SJCRH30 (cell line): ENCODE measurements at regions not wholly inside any gene's neighbourhood (a gene's known extent, or its start where the extent isn't known, plus 50 kb on each side); places are given as distances from the start of the nearest gene placed in this dataset.

Experiments
- DNase-seq, 2 experiments: peaks; one replicate each; pipeline ENCODE4 v3.0.0-alpha.2; 2015 to 2020
- H3K27ac ChIP-seq: fragments of 250-450 bp; sonication (Bioruptor Pico); 2 replicates; pipeline ENCODE4 v1.5.1; 2020; ENCODE audit warnings: mild to moderate bottlenecking, moderate library complexity
- H3K27me3 ChIP-seq: fragments of 250-450 bp; sonication (Bioruptor Pico); 2 replicates; pipeline ENCODE4 v1.5.1; 2020; ENCODE audit warnings: mild to moderate bottlenecking, moderate library complexity
- H3K36me3 ChIP-seq: fragments of 250-450 bp; sonication (Bioruptor Pico); 2 replicates; pipeline ENCODE4 v1.5.1; 2020; ENCODE audit warnings: mild to moderate bottlenecking, moderate library complexity
- H3K4me1 ChIP-seq: fragments of 250-450 bp; sonication (Bioruptor Pico); 2 replicates; pipeline ENCODE4 v1.5.1; 2020; ENCODE audit warnings: mild to moderate bottlenecking, moderate library complexity
- H3K4me3 ChIP-seq: fragments of 250-450 bp; sonication (Bioruptor Pico); 2 replicates; pipeline ENCODE4 v1.5.1; 2020; ENCODE audit warnings: mild to moderate bottlenecking, moderate library complexity
- H3K9me3 ChIP-seq: fragments of 250-450 bp; sonication (Bioruptor Pico); replicated peaks from 2 replicates; pipeline ENCODE4 v1.5.1; 2020; ENCODE audit warnings: mild to moderate bottlenecking, moderate library complexity

- no peaks in the 10 kb centered on the region for H3K36me3 ChIP-seq
- peaks cover 3% of the 10 kb centered on the region; the same call in 1 of the 2 replicates for H3K27me3 ChIP-seq
- no peaks in the 10 kb centered on the region for H3K9me3 ChIP-seq
- H3K4me1 ChIP-seq = no peaks in the 10 kb centered on the region
- H3K4me3 ChIP-seq = no peak overlapping the region
- H3K27ac ChIP-seq = no peak overlapping the region
- DNase-seq = no peak
These were observed 402.2 kb downstream of the PRDM2 start for GRCh38 chr1:14102180-14102579.

- Histone ChIP-seq H3K4me1 (no peaks in the 10 kb centered on the region), H3K4me3 (no peak overlapping the region), H3K9me3 (no peaks in the 10 kb centered on the region), H3K27ac (no peak overlapping the region), H3K36me3 (no peaks in the 10 kb centered on the region), H3K27me3 (peaks cover 3% of the 10 kb centered on the region; the same call in 1 of the 2 replicates)
- DNase-seq = no peak
These were observed 404.0 kb downstream of the PRDM2 start for GRCh38 chr1:14103878-14104430.

GRCh38 chr1:14106126-14106525 lies 406.1 kb downstream of the PRDM2 start:
- no peaks in the 10 kb centered on the region for H3K9me3 ChIP-seq
- no peak for DNase-seq
- no peaks in the 10 kb centered on the region for H3K4me1 ChIP-seq
- no peaks in the 10 kb centered on the region for H3K36me3 ChIP-seq
- peaks cover 3% of the 10 kb centered on the region; the same call in 1 of the 2 replicates for H3K27me3 ChIP-seq
- no peak overlapping the region for H3K27ac ChIP-seq
- no peak overlapping the region for H3K4me3 ChIP-seq

DNA sequence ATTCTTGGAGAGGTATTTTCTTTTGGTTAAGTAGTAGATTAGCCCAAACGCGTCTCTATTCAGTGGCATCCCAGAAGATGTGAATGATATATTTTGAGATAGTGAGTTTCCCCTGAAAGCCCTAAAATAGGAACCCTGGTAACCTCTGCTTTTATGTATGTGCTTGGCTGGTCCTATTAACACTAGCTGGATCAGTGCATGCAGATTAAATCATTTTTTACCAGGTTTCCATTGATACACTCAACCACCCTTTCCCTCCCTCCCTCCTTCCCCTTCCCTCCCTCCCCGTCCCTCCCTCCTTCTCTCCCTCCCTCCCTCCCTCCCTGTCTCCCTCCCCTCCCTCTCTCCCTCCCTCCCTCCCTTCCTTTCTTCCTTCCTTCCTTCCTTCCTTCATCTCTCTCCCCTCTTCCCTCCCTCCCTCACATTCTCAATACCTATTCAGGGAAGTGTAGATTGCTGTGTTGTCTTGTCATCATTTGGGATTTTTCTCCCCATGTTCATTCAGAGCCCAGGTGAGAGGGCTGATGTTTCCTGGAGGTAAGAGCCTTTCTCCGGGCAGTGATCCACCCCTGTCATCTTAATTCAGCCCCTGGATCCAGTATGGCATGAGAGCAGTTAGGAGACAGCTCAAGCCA lies 406.8 kb downstream of the PRDM2 start:
- no peaks in the 10 kb centered on the region; the same call in 1 of the 2 replicates for H3K27me3 ChIP-seq
- no peak for DNase-seq
- no peaks in the 10 kb centered on the region for H3K9me3 ChIP-seq
- H3K4me1 ChIP-seq = no peaks in the 10 kb centered on the region
- H3K36me3 ChIP-seq = no peaks in the 10 kb centered on the region
- no peak overlapping the region for H3K4me3 ChIP-seq
- no peak overlapping the region for H3K27ac ChIP-seq

DNA sequence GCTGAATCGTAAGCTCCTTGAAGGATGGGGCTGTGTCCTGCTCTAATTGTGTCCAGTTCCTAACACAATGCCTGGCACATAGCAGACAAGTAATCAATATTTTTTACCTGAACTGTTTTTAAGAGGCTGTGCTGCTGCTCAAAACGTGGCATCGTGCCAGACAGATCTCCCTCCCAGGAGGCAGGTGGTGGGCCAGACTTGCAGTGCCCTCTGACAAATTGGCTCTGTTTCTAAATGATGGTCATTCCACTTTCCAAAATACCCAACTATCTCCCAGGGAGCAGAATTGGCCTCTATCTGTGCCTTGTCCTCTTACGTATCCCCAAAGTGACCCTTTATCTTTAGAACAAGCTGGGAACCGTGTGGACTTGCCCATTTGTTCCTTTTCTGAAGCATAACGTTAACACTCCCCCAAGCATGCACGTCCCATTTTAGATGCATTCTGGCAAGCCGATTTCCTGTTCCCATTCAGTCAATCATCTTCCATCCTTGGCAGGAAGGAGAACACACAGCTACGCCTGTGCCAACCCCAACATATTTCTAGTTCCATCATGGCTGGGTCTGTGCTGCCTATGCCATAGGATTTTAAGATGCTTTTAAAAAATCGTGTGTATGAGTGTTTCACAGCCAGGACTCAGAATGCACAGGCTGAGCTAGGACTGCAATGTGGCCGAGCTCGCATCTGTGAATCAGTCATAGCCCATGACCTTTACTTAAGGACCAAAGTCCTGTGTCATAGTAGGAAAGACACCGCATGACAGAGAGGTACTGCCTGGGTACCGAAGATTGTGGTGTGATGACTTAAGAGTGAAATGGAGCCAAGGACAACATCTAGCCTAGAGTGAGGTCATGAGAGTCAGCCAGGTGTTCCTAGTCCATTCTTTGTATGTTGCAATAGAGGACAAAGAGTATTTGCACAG lies 408.6 kb downstream of the PRDM2 start:
- H3K27me3 ChIP-seq = no peaks in the 10 kb centered on the region
- no peak overlapping the region for H3K4me3 ChIP-seq
- H3K4me1 ChIP-seq = no peaks in the 10 kb centered on the region
- no peak overlapping the region for H3K27ac ChIP-seq
- no peaks in the 10 kb centered on the region for H3K36me3 ChIP-seq
- no peak for DNase-seq
- no peaks in the 10 kb centered on the region for H3K9me3 ChIP-seq

GRCh38 chr1:14109276-14109635 lies 409.3 kb downstream of the PRDM2 start:
- DNase-seq = no peak
- H3K27ac ChIP-seq = no peak overlapping the region
- H3K36me3 ChIP-seq = no peaks in the 10 kb centered on the region
- H3K4me1 ChIP-seq = no peaks in the 10 kb centered on the region
- H3K27me3 ChIP-seq = no peaks in the 10 kb centered on the region
- H3K4me3 ChIP-seq = no peak overlapping the region
- H3K9me3 ChIP-seq = no peaks in the 10 kb centered on the region

DNA sequence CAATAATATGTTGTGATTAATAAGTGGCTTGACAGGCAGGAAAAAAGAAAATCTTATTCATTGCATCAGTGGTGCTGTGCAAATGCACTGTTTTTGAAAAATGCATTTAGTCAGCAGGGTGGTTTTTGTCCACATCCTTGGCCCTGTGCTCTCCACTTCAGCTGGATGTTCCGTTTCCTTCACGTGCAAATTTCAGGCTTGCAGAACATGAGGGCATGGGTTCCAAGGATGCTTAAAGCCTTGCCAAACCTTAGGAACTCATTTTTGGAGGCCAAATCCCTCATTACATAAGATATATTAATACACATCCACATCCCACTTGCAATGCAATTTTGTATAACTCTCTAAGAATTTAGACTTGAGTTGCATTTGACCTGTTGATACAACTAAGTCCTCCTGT lies 410.1 kb downstream of the PRDM2 start:
- Histone ChIP-seq H3K36me3 (no peaks in the 10 kb centered on the region), H3K27me3 (no peaks in the 10 kb centered on the region), H3K4me3 (no peak overlapping the region), H3K9me3 (no peaks in the 10 kb centered on the region), H3K27ac (no peak overlapping the region), H3K4me1 (no peaks in the 10 kb centered on the region)
- no peak for DNase-seq

GRCh38 chr1:14111121-14111520 lies 411.1 kb downstream of the PRDM2 start:
- Histone ChIP-seq H3K36me3 (no peaks in the 10 kb centered on the region), H3K4me1 (no peaks in the 10 kb centered on the region), H3K27ac (no peak overlapping the region), H3K27me3 (no peaks in the 10 kb centered on the region), H3K4me3 (no peak overlapping the region), H3K9me3 (no peaks in the 10 kb centered on the region)
- DNase-seq = no peak

GRCh38 chr1:14112613-14113012 lies 412.6 kb downstream of the PRDM2 start:
- Histone ChIP-seq H3K4me1 (no peaks in the 10 kb centered on the region), H3K4me3 (no peak overlapping the region), H3K27ac (no peak overlapping the region), H3K36me3 (no peaks in the 10 kb centered on the region), H3K9me3 (no peaks in the 10 kb centered on the region), H3K27me3 (no peaks in the 10 kb centered on the region)
- DNase-seq = no peak

- H3K36me3 ChIP-seq = no peaks in the 10 kb centered on the region
- H3K4me3 ChIP-seq = no peak overlapping the region
- H3K4me1 ChIP-seq = no peaks in the 10 kb centered on the region
- DNase-seq = no peak
- no peak overlapping the region for H3K27ac ChIP-seq
- no peaks in the 10 kb centered on the region for H3K9me3 ChIP-seq
- no peaks in the 10 kb centered on the region for H3K27me3 ChIP-seq
These were observed 413.3 kb downstream of the PRDM2 start for GRCh38 chr1:14113271-14113670.

GRCh38 chr1:14113841-14114567 lies 414.0 kb downstream of the PRDM2 start:
- DNase-seq = peak; percentile 19 to 53
- no peaks in the 10 kb centered on the region for H3K9me3 ChIP-seq
- no peaks in the 10 kb centered on the region for H3K4me1 ChIP-seq
- no peaks in the 10 kb centered on the region for H3K27me3 ChIP-seq
- no peak overlapping the region for H3K27ac ChIP-seq
- no peaks in the 10 kb centered on the region for H3K36me3 ChIP-seq
- H3K4me3 ChIP-seq = no peak overlapping the region

DNA sequence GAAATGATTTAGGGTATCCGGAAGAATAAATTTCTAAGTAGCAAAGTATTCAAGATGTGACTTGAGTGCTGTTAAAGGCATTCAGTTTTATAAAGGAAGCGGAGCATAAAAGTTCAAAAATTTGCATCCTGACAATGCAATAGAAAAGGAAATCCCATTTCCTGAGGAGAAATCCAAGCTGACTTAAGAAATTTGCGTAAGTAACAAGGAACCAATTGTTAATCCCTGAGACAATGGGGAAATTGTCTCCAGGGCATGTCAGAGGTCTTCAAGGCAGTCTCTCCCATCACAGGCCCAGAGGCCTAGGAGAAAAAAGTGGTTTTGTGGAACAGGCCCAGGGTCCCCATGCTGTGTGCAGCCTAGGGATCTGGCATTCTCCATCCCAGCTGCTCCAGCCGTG lies 416.0 kb downstream of the PRDM2 start:
- no peaks in the 10 kb centered on the region for H3K36me3 ChIP-seq
- no peaks in the 10 kb centered on the region for H3K27me3 ChIP-seq
- H3K4me3 ChIP-seq = no peak overlapping the region
- H3K9me3 ChIP-seq = no peaks in the 10 kb centered on the region
- no peak for DNase-seq
- H3K4me1 ChIP-seq = no peaks in the 10 kb centered on the region
- no peak overlapping the region for H3K27ac ChIP-seq

GRCh38 chr1:14117700-14118099 lies 417.7 kb downstream of the PRDM2 start:
- H3K27me3 ChIP-seq = no peaks in the 10 kb centered on the region
- no peak overlapping the region for H3K4me3 ChIP-seq
- no peak overlapping the region for H3K27ac ChIP-seq
- no peaks in the 10 kb centered on the region for H3K9me3 ChIP-seq
- no peaks in the 10 kb centered on the region for H3K4me1 ChIP-seq
- no peak for DNase-seq
- no peaks in the 10 kb centered on the region for H3K36me3 ChIP-seq

DNA sequence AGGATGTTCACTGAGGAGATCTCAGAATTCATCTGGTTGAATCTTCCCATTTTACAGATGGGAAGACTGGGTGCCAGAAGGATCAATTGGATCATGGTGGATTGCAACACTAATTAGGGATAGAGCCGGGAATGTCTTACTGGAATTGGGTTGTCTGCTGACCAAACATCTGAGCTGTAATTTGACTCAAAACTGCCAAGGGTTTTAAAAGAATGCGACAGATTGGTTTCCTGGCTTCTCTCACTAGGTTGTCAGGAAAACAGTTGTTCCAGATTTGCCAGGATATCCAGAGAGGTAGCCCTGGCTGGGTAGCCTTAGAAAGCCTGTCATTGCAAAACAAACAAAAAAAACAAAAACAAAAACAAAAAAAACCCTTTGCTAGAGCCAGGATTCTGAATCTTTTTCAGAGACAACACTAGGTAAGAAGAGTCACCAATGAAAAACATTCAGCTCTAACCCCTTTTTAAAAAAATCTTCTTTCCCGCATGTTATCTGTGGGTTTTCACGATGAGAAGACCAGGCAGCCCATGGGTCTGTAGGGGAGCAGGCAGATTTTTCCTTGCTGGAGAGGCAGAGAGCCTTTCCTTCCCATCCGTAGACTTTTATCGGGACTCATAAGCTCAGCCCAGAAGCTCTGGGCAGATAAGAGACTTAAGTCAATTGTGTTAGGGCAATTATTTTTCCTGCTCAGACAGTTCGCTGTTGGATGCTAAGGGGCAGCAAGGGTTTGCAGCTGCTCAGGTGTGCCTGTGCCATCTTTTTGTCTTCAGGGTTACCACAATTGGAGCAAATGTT lies 418.9 kb downstream of the PRDM2 start:
- no peaks in the 10 kb centered on the region for H3K4me1 ChIP-seq
- DNase-seq = no peak
- H3K9me3 ChIP-seq = no peaks in the 10 kb centered on the region
- H3K4me3 ChIP-seq = no peak overlapping the region
- no peak overlapping the region for H3K27ac ChIP-seq
- no peaks in the 10 kb centered on the region for H3K36me3 ChIP-seq
- no peaks in the 10 kb centered on the region for H3K27me3 ChIP-seq
